SW 1271 (cell line): ENCODE measurements at regions not wholly inside any gene's neighbourhood (a gene's known extent, or its start where the extent isn't known, plus 50 kb on each side); places are given as distances from the start of the nearest gene placed in this dataset.

ENCODE experiments used
- DNase-seq, 2 experiments: peaks; one replicate each; lab custom pipeline; 2025; lab: John Stamatoyannopoulos, UW

DNA sequence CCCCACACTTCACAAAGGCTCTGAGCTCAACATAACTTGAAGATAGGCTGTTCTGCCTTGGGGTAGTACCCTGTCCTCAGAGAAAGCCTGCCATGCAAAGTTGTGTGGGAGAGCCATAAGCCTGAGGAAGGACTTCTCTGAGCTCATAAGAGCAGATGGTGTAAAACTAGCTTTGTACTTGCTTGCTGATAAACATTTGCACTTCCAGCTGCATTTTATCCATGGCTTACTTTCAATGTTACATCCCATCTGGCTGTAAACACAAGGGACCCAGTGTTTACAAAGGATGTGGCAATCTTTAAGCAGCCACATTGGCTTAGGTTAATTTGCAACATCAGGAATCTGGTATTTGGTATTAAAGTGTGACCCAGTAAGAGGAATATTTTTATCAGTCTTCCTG lies 258.1 kb downstream of the IPO8 start:
- DNase-seq = no peak

DNA sequence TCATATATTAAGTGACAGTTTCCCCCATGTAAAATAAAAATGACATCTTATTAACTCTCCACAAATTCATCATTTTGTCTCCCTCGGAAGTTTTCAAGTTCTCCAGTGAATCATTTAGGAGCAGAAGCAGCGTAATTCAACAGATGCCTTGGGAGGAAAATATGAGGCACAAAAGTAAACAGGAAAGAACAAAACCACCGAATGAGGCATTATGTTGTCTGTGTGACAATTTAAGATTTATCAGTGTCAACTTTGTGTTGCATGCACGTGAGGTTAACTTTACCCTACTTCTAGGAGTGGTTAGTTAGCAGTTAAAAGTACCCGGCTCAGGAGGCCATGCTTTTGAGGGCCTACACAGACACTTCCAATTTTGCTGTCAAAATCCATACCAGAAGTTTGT lies 258.6 kb downstream of the IPO8 start:
- no peak for DNase-seq

DNA sequence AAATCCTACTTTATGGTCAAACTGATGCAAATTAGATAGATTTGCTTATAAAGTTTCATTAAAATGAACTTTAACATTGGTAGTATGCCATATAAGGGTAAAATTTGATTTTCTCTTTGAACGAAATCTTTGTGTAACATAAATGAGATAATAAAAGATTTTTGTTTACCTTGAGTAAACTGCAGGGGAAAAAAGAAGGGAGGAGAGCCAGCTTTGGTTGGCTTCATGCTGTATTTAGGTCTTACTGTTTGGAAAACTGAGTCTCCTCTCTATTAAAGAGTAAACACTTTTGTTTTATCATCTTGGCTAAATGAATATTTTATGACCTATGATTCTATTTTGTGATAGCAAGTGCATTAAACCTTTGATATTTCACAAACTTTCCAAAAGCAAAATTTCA lies 267.6 kb downstream of the IPO8 start:
- DNase-seq = no peak

DNA sequence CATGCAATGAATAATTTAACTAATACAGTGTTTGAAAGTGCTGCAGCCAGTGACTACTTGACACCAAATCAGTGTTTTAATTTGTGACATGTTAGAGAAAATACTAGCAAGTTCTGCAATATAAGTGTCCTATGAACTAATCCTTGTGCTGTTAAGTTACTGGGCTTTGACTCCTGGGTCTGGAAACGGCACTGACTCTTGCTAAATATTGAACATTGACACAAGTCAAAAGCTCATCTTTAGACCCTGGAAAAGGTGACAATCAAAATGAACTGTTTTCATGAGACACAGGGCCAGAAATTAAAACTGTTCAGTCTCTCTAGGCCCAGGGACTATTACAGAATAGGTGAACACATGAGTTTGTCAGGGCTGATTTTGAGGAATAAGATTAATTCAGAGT lies 268.1 kb downstream of the IPO8 start:
- no peak for DNase-seq

DNA sequence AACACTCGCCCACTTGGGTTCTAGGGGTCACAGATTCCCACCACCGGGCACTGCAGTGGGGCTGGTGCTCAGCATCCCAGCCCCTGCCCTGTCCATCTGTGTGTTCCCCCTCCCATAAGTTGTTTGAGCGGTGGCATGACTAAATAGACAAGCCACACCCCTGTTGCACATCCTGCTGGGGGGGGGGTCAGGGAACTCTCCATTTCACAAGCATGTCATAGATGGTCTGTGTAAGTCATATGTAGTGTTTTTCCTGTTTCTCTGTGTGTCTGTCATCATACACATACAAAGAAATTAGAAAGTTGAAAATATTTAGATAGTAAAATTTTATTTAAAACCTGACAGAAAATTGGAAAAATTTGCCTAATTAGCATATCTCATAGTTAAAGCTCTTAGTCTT lies 270.2 kb downstream of the IPO8 start:
- no peak for DNase-seq

DNA sequence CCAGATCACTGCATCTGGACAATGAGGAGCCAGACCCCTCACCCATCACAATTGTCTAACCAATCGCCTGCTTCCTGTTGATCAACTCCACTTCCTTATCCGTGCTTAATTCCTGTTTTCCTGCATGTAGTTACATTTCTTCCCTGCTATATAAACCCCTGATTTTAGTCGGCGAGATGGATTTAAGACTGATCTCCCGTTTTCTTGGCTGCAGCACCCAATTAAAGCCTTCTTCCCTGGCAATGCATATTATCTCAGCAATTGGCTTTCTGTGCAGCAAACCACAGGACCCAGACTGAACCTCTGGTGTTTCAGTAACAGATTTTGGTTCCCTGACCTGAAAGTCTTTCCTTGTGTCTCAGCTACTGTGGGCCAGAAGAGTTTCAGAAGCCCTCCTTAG lies 272.3 kb downstream of the IPO8 start:
- no peak for DNase-seq

DNA sequence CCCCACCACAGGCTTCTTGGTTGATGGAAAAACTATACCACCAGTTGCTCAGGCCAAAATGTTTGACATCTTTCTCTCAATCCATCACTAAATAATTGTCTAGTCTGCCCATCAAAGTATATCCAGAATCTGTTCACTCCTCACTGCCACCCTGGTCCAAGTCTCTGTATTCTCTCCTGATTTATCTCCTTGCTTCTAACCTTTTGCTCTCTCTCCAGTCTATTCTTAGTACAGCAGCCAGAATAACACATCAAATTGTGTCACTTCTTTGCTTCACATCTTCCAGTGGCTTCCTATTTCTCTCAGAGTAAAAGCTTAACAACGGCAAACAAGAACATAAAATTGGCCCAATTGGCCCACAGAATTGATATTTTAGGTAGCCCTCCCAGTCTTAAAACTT lies 272.8 kb downstream of the IPO8 start:
- no peak for DNase-seq

DNA sequence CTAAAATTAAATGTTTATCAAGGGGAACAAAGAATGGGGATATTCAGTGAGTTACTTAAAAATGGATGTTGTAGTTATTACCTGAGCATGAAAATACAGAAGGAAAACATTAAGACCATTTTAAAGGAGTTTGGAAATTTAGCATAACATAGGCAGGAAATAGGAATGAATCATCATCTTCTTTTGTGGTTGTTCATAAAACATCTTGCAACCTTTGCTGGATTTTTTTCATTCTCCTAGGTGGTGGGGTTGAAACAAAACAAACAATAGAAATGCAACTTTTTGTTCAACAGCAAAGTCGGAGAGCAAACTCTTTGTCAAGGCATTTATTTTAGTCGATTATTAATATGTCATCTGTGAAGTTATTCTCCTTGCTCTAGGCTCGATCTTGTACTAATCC lies 275.1 kb downstream of the IPO8 start:
- peak in 1 of 2 experiments; percentile 55 for DNase-seq

DNA sequence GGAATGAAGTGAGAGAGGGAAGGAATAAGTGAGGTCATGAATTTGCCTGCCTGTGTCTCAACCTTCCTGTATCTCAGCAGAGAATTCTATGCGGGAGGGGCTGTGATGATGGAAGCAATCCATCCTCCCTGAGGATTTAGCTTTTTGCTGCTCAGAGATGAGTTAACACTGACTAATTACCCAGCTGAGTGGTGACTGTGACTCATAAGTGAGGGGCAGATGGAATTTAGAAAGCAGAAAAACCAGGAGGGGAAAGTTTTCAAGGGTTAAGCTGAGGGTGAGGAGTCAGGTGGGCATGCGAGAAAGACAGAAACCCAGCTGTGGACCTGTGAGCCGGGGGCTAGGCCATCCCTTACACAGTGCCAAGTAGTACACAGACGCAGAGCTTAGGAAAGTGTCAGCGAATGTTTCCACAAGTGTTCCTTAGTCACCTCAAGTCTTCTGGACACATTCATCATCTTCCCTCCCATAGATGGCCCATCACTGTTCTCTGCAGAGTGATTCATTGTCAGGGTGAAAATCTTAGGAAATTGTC lies 277.9 kb downstream of the IPO8 start:
- DNase-seq = peak; percentile 90 to 95

DNA sequence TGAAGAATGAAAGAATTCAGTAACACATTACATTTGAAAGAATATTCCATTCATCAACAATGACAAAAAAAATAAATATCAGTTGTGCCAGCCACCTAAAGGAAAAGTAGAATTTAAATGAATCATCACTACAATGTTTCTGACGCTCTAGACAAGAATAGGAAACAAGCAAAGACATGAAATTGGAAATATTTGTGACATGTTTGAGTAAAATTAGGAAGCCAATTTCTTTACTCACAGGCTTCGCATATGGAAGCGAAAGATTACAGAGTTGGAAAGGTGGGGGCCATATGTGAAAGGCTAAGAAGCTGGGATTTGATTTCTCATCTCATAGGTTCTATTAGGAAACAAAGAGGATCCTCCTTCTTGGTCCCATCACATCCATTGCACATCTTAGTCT lies 279.0 kb downstream of the IPO8 start:
- no peak for DNase-seq

DNA sequence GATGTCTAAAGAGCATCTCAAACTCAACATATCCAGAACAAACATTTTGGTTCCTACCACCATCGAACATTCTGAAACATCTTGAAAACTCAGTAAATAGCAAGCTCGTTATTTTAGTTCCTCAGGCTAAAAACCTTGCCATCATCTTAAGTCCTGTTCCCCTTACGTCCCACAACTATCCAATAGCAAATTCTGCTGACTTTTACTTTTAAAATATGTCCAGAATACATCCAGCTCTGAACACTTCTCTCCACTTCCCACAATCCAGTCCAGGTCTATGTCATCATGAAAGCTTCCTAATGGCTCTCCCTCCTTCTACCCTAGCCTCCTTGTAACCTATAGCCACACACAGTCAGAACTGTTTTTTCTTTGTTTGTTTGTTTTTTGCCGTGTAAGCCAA lies 279.9 kb downstream of the IPO8 start:
- no peak for DNase-seq

DNA sequence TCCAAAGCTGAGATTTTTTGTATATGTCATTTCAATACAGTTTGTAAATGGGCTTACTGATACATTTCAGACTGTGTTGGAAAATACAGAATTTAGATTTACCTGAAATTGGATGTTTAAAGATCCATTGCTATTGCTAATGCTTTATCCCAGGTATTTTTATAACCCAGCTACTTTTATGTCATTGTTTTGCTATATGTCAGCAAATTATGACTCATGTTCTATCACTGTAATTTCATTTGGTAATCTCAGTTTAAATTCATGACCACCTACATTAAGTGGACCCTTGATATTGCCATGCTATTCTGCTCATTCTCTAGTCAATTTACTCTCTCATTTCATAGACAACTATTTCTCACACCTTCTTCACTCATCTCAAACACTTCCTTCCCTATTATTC lies 281.2 kb downstream of the IPO8 start:
- no peak for DNase-seq

DNA sequence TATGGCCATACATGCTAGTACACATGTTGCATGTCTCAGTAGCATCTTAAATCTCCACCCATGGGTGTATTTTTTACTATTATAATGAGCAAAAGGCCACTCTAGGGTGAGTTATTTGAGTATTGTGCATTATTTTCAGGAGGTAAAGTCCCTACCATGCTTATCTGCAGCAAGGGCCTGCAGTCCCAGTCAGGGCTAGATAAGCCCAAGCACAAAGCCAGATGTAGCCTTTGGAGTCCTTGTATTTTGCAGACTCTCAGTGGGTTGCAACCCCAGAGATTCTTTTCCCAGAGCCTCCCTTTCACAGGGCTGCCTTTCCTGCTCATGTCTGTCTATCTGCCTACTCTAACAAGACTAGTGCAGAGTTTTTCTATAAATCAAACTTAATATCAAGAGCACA lies 295.3 kb downstream of the IPO8 start:
- DNase-seq = no peak

DNA sequence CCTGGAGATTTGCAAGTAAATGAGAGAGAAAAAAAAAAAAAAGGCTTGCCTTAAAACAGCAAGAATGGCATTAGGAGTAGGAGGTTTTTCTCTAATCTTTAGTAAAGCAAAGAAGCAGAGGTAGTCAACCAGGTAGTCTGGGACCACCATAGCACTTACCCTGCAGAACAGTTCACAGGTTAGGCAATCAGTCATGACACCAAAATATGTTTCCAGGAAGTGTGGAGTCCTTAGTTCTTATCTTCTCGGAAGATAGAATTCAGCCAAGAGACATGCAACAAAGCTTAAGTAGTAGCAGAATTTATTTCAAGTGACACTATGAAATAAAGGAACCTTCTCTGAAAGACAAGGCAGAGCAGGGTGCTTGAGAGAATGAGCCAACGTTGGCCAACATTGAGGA lies 295.8 kb downstream of the IPO8 start:
- no peak for DNase-seq

DNA sequence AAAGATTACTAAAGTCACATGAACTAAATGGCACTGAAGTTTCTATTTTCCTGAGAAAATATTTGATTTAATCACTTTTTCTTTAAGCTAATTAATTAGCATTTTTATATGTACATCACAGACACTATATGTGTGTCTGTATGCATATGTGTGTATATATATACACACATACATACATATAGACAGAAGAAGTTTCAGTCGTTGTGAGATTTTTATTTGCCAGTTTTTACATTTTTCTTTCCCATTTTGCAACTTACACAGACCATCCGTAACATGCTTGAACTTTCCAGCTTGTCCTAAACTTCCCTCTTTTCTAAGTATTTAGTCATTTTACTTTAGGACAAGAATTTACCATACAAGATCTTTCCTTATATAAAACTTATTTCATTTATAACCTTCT lies 299.1 kb downstream of the IPO8 start:
- DNase-seq = no peak

DNA sequence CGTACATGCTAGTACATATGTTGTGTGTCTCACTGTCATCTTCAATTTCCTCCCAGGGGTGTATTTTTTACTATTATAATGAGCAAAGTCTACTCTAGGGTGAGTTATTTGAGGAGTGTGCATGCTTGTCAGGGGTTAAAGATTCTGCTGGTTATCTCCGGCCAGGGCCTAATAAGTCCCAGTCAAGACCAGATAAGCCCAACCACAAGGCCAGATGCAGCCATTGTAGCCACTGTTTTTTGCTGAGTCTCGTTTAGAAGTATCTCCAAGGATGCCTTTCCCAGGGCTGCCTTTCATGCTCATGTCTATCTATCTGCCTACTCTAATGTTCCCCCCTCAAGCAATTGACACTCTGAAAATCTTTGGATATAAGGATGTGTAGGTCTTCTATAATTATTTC lies 300.5 kb downstream of the IPO8 start:
- no peak for DNase-seq

DNA sequence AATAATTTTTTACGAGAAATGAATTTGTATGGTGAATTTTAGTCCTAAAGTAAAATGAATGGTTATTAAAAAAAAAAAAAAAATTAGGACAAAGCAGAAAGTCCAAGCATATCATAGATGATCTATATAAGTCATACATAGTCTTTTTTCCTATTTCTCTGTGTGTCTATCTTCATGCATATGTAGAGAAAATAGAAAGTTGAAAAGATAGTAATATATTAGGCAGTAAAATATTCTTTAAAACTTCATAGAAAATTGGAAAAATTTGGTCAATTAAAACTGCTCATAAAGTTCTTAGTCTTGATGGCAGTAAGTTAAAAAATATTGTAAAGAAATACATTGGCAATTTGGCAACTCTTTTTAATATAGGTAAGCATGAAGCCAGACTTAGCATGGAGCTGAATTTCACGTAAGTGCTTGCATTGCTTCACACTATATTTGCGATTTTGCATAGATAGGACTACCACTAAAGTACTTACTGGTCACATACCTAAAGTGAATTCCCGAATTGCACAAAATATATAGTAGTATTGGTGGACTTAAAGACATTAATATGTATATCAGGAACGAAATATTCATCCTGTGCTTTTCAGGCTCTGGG lies 303.8 kb downstream of the IPO8 start:
- DNase-seq = no peak

DNA sequence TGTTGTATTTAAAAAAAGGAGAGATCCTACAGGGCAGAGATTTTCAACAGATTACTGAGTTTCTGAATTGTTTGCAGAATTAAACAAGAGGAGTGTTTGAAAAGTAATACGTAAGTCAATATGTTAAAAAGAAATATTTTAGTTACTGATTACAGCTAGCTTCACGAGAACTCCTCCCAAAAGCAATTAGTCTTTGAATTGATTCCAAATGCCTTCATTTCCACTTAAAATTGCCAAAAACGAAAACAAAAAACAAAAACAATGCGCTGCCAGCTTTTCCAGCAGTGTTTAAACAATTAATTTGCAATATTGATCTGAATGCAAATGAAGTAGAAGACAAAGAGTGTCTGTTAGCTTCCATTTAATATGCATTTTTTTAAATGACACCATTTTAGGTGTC lies 310.0 kb downstream of the IPO8 start:
- DNase-seq = no peak

DNA sequence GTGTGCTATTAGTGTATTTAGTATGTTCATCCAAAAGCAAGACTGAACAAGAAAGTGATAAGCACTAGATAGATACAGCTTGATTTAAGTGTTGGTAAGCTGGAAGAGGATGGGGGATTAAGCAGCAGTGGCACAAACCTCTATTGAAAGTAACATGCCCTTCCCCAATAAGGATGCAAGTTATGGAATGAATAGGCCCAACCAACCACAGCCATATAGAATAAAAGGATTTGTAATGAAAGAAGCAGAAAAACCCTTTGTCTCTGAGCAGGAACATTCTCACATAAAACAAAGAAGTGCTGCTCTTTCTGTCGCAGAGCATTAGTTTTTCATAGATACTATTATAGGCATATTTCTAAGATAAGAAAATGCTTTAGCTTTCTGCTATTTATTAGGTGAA lies 310.7 kb downstream of the IPO8 start:
- DNase-seq = no peak

DNA sequence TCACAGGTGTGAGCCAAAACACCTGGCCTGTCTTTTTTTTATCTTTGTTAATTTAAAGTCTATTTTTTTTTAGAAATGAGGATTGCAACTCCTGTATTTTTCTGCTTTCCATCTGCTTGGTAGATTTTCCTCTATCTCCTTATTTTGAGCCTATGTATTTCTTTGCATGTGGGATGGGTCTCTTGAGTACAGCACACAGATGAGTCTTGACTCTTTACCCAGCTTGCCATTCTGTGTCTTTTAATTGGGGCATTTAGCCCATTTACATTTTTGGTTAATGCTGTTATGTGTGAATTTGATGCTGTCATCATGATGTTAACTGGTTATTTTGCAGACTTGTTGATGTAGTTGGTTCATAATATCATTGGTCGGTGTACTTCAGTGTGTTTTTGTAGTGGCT lies 317.4 kb downstream of the IPO8 start:
- no peak for DNase-seq

DNA sequence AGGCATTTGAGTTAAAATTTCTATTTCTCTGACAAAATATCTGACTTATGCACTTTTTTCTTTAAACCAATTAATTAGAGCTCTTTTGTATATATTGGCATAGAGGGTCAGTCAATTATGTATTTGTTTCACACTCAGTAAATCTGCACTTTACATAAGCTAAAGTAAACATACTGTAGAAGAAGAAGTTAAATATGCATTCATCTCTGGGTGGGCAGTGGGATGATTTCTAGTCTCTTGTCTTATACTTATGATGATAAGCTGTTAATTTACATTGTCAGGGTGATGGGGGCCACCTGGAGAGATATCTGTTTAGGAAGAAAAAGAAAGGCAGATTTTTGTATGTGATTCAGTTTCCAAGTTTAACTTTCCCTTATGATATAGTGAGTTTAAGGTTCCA lies 330.8 kb downstream of the IPO8 start:
- no peak for DNase-seq

DNA sequence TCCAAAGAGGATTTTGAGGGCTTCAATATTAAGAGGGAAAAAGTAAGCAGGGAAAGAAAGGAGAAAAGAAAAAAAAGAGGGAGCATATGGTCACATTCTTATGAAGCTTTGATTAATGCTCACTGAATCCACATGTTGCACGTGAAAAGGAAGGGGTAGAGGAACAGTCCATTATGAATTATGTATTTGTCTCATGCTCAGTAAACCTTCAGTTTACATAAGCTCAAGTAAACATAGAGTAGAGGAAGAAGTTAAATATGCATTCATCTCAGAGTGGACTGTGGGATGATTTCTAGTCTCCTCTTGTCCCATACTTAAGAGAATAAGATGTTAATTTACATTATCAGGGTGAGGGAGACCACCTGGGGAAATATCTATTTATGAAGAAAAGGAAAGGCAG lies 334.5 kb downstream of the IPO8 start:
- DNase-seq = no peak

DNA sequence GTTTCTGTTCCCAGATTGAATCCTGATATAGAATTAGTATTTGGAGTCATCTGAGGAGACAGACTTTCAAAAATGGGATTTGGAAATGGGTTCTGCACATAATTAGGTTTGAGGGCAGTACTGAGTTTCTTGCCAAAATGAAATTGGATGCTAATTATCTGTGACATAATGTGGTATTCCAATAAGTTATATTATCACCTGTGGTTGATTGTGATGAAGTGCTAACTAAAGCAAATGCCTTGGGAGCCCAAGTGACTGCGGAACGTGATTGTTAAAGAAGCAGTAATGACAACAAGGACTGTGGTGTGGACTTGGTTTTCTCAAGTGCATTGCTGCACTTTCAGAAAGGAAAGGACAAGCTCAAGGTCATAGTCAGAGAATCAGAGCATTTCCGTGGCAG lies 337.0 kb downstream of the IPO8 start:
- DNase-seq = no peak

DNA sequence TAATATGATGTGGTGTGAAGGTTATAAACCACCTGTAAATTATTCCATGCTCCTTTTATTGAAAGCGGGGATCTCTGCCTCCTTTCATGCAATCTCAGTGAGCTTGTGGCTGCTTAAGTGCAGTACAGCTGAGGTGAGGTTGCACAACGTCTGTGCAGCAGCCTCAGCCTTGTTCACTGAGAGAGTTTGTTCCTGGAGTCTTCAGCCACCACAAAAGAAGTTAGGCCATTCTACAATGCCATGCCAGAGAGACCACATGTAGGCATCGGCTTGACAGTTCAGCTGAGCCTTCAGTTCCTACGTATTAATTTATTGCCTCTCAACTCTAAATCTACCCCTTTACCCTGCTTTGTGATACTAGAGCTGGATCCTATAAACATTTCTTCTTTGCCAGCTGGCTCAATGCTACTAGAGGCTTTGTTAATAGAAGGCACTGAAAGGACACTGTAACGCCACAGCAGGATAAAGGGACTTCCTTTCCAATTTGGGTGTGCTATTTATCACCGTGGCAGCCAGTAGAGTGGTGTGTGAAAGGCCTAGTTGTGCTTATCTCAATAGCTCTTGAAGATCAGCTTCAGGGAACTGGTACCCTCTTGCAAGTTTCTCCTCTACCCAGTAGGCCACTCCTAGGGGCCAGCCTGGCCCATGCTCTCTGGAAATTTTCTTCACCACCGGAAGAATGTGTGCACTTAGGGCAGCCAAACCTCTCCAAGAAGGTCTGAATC lies 337.7 kb downstream of the IPO8 start:
- DNase-seq = no peak
